ENCODE measurements at regions not wholly inside any gene's neighbourhood (a gene's known extent, or its start where the extent isn't known, plus 50 kb on each side); places are given as distances from the start of the nearest gene placed in this dataset.
"Not testable (repeated sequence)": the region's sequence is repeated elsewhere in the genome, so short reads cannot be mapped to it uniquely, and the experiment has no call there.

DNA sequence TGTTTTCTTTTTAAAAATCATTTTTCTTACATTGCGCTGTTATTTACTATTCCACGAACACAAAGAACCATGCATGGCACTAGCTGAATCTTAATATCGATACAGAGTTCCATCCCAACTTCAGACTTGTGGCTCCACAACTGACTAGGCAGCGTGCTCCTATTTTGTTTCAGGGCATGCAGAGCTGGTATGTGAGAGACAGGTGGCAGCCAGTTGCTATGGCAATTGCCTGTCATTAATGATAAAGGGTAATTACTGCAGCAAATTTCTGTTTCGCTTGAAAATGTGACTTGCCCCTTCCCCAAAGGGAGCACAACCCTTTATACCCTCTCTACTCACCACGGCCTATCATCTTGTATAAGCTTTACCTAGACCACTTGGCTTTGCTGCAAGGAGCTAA lies 113.1 kb upstream of the G2E3 start:
- DNase-seq: no peak

DNA sequence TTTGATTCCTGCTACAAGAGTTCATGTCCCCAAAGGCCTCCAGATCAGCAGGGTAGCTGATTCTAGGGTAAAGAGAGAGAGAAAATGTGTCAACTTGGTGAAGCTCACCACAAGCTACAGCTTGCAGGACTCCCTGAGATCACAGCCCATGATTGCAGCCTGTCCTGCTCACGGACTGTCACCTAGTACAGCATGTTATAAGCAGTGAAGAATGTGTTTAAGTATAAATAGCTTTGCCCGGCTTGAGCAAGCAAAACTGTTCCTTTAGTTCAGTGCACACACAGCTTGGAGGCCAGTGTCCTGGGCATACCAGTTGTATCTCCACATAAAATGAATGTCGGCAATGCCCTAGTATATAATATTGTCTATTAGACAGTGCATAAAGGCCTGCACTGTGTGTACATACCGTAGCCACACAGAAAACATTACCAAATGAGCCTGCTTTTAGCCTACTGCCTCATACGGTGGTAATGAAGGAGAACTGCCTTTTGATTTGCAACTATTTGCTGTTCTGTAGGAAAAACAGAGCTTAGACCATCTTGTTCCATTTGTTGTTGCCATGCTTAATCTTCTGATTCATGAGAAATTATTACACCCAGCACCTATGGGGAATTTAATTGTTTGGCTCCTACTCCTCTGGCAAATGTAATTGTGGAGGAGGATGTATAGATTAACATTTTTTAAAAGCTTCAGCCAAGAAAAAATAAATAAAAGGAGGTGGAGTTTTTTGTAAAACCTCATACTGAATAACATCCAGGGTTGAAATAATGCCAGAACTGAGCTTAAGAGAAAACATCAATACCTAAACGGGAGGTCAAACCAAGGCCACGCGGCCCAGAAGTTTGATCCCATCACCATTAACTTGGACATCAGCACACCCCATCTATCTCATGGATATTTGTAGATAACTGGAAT lies 108.1 kb upstream of the G2E3 start:
- DNase-seq: no peak

DNA sequence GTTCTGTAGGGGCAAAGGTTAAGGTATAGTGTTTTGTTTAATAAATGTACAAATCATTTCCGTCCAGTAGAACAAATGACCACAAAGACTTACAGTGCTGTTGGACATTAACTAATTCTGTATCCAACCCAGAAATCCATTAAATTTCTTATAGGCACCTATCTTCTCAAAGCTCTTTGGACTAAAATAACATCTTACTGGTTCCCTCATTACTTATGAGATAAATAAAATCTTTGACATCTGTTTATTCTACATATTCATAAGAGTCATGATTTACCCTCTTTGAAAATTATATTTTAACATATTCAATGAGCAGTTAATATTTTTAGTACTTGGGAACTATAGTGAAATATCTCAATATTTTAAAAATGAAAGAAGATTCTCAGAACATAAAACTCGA lies 102.7 kb upstream of the G2E3 start:
- DNase-seq: no peak

DNA sequence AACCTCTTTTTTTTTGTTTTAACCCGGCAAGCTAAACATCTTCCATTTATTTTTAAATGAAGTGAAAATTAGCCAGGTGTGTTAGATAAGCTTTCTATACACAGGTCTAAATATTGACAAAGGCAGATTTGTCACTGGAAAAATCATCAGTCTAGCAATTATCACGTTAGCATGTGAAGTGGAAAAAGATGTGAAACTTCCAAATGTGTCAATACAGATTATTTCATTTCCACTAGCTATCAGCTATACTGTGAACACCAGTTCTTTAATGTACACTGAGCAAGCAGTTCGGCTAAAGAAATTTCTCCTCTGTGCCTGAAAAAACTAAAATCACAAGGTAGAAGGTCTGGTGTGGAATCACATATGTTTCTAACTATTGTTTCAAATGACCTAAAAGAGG lies 96.6 kb upstream of the G2E3 start:
- DNase-seq: no peak

DNA sequence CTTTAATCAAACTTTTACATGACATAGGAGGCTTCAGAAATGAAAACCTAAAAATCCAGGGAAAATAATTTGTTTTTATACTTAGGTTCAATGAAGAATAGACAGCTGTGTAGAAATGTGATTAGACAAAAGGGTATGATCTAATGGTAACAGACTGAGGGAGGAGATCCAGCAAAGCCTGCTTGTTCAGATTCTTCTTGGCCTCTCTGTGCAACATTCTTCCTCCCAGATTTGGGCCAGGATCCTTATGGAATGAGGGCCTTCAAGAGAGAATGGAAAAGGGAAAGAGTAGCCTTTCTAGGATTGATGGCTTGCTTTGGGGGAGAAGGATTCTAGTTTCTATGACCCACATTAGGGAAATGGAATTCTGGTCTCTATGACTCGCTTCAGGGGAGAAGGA lies 94.5 kb upstream of the G2E3 start:
- DNase-seq: no peak

DNA sequence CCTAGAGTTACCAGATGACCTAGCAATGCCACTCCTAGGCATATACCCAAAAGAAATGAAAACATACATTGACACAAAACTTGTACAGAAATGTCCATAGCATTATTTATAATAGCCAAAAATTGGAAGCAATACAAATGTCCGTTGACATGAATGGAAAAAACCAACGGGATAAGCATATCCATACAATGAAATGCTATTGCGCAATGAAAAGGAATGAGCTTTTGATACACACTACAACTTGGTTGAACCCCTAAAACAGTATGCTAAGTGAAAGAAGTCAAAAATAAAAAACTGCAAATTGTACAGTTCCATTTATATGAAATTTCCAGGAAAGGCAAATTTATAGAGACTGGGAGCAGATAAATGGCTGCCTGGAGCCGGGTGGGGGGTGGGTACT lies 90.6 kb upstream of the G2E3 start:
- no peak for DNase-seq

DNA sequence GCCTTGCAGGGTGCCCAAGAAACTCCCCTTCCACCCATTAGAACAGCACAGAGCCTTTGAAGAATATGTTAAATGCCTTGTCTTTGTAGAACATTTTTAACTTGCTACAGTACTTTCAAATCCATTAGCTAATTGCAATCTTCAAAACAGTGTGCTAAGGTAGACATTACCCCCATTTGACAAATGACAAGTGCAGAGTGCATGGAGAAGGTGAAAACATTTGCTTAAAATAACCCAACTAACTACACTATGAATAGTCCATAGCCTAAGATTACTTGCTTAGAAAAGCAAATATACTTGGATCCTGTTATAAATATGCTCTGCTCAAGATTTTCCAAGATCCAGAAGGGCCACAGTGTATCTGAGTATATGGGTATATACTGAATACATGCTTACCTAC lies 87.0 kb upstream of the G2E3 start:
- DNase-seq: no peak

DNA sequence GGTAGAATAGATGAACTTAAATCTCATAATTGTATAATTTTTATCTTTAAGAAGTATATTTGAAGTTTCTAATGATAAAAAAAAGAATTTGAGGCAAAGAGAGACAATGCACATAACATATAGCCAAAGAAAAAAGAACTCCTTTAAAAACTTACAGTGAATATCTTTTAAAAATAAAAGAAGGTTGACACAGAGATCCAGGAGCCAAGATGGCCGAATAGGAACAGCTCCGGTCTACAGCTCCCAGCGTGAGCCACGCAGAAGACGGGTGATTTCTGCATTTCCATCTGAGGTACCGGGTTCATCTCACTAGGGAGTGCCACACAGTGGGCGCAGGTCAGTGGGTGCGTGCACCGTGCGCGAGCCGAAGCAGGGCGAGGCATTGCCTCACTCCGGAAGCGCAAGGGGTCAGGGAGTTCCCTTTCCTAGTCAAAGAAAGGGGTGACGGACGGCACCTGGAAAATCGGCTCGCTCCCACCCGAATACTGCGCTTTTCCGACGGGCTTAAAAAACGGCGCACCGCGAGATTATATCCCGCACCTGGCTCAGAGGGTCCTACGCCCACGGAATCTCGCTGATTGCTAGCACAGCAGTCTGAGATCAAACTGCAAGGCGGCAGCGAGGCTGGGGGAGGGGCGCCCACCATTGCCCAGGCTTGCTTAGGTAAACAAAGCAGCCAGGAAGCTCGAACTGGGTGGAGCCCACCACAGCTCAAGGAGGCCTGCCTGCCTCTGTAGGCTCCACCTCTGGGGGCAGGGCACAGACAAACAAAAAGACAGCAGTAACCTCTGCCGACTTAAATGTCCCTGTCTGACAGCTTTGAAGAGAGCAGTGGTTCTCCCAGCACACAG lies 84.9 kb upstream of the G2E3 start:
- not testable (repeated sequence) for DNase-seq

DNA sequence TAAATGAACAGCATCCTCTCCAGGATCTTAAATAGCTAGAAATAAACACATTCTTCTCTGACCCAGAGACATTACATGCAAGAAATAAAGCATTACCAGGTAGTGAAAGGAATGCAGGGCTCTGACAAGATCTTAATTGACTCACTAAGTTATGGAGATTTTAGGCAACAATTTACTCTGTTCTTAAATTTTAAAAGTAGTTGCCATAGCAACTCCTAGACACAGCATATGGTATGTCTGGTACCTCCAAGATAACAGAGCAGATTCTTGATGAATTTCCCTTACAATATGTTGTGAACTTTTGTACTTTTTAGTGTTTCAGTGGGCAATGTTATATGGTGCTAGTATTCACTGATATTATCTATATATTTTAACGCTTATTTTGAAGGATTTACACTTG lies 76.7 kb upstream of the G2E3 start:
- DNase-seq: no peak

DNA sequence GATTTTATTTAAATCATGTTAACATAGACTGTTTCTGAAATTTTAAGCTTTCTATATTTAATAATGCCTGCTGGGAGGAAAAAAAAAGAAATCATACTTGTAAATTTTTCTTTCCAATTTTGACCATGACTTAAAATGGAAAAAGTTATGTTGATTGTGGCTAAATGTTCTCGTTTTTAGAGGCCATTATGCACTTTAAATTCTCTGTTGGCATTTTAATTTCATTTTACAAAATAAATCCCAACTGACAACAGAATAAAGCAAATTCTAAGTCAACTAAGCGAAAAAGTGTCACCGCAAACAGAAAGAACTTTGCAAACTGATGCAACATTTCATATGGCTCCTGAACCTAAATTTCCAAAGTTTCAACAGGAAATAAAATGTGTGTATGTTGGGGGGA lies 74.8 kb upstream of the G2E3 start:
- no peak for DNase-seq

DNA sequence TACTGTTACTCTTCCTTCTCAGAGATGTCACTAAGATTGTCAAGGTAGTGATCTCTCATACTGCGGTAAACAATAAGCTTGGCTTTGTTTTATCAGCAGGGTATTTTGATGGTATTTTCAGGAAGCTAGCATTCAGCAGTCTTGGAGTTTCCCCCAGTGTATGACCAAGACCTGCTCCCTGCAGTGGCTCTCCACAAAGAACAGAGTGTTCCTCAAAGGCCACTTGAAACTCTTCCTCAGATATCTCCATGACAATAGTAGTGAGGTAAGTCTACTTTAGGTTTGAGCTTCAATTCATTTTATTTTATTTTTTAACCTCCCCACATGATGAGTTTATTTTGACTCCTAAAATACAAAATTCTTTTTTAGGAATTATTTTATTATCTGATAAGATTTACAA lies 74.0 kb upstream of the G2E3 start:
- DNase-seq: no peak

DNA sequence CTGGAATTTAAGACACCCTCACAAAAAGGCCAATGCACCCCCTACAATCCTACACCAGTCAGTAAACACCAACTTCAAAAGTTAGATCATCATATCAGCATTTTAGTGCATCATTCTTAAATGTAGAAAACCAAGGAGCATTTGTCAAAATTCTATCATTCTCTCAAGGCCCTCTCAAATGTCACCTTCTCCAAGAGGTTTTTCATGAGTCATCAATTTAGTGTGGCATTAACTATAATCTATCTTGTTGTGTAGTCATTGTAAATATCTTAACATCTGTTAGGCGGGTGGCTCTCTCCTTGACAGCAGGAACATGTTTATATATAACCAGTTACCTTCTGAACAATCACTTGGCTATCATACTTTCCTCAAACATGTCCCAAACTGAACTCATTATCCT lies 62.1 kb upstream of the G2E3 start:
- no peak for DNase-seq

DNA sequence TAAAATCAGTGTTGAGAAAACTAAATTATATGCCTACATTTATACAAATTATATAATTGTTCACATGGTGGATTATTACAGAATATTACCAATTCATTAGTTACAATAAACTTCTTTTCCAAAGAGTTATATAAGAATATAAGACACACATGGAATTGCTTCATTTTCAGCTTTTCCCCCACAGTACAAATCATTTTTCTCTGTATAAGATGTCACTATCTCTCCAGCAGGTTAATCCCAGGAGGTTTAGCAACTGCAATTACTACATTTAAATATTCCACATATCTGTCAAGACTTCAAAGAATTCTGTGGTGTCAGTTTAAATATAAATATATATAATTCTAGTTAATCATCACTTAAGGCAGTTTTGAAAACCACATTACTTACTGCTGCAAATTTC lies 59.6 kb upstream of the G2E3 start:
- no peak for DNase-seq

DNA sequence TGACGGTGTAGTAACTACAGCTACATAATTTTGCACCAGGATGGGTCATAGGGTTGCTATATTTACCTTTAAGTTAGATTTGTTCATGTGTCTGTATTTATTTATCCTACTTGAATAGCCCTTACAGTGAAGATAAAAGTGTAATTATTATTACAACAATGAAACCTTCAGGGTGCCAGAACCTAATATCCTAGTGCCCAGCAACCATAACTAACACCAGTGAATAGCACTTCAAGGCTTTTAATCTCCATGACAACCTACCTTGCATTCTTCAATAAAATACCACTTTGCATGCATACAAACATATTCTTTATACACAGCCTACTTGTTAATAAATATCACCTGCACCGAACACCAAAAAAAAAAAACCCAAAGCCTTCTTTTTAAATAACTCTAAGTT lies 58.7 kb upstream of the G2E3 start:
- DNase-seq: no peak

DNA sequence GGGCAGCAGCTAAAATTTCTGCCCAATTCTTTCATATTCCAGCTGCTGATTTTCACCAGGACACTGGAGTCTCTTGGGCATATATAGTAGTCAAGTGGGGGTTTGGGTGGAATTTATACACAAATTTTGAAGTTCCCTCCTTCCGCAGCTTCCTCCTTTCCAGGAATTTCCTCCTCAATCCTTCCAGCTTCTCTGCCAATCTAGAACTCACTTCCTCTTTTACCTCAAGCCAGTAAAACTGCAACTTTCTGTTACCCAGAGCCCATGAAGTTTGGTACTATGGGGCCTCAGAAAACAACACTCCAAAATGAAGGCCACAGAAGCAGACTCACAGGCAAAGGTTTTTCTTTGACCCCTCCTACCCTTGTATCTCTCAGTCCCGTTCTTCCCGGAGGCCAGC lies 51.7 kb upstream of the G2E3 start:
- no peak for DNase-seq

All from fibroblast of skin of back (primary cell).